CD14-positive monocyte (primary cell): ENCODE measurements at regions not wholly inside any gene's neighbourhood (a gene's known extent, or its start where the extent isn't known, plus 50 kb on each side); places are given as distances from the start of the nearest gene placed in this dataset.

Experiments used
- DNase-seq, 3 donors: peaks; one replicate each; pipeline ENCODE4 v3.0.0-alpha.2; 2011 to 2022
- H2AFZ ChIP-seq: 2 replicates; pipeline ENCODE4 v1.6.0; 2012; ENCODE audit warnings: mild to moderate bottlenecking, low read depth, low read length, inconsistent platforms; ENCODE audit not compliant: insufficient read depth, poor library complexity, severe bottlenecking
- H3K27ac ChIP-seq, 2 donors: 1 replicate in 1 of 2; 2 replicates in 1 of 2; pipeline ENCODE4 v1.5.1; 2012 to 2013; ENCODE audit warnings: low read length in 2 of 2, control low read depth in 1 of 2, inconsistent platforms in 1 of 2, low read depth in 1 of 2, mild to moderate bottlenecking in 1 of 2
- H3K27me3 ChIP-seq, 2 donors: one replicate each; pipeline versions ENCODE4 v1.6.0 to v1.6.1; 2011 to 2013; ENCODE audit warnings: low read length in 2 of 2; ENCODE audit not compliant: control insufficient read depth in 2 of 2, insufficient read depth in 2 of 2
- H3K36me3 ChIP-seq, 2 donors: replicated peaks in 1 of 2; 1 replicate in 1 of 2; 2 replicates in 1 of 2; pipeline versions ENCODE4 v1.5.1 to v1.6.1; 2012 to 2013; ENCODE audit warnings: low read length in 2 of 2, control low read depth in 1 of 2, inconsistent platforms in 1 of 2, mild to moderate bottlenecking in 1 of 2; ENCODE audit not compliant: insufficient read depth in 2 of 2, control insufficient read depth in 1 of 2
- H3K4me1 ChIP-seq, 2 donors: 1 replicate in 1 of 2; 2 replicates in 1 of 2; pipeline versions ENCODE4 v1.5.1 to v1.6.1; 2012 to 2013; ENCODE audit warnings: low read length in 2 of 2, control low read depth in 1 of 2, inconsistent platforms in 1 of 2, mild to moderate bottlenecking in 1 of 2, moderate library complexity in 1 of 2; ENCODE audit not compliant: insufficient read depth in 2 of 2, control insufficient read depth in 1 of 2
- H3K4me2 ChIP-seq: replicated peaks from 2 replicates; pipeline ENCODE3; 2012; ENCODE audit warnings: low read length, moderate library complexity, mild to moderate bottlenecking; ENCODE audit not compliant: poor library complexity, severe bottlenecking; ENCODE audit errors: extremely low read depth
- H3K4me3 ChIP-seq, 3 experiments: fragments of 200-600 bp in 1 of 3; sonication (generic) in 1 of 3; replicated peaks in 1 of 3; 1 replicate in 2 of 3; 2 replicates in 1 of 3; pipeline ENCODE4 v1.5.1; 2011 to 2013; ENCODE audit warnings: low read length in 3 of 3, mild to moderate bottlenecking in 3 of 3, control low read depth in 2 of 3, low read depth in 2 of 3, inconsistent platforms in 1 of 3, moderate library complexity in 1 of 3
- H3K79me2 ChIP-seq: 2 replicates; pipeline ENCODE4 v1.6.0; 2012; ENCODE audit warnings: mild to moderate bottlenecking, control low read depth, inconsistent platforms, low read length, moderate library complexity; ENCODE audit not compliant: insufficient read depth
- H3K9ac ChIP-seq: 2 replicates; pipeline ENCODE4 v1.6.0; 2017; ENCODE audit warnings: low read length, mild to moderate bottlenecking; ENCODE audit not compliant: insufficient read depth, poor library complexity, severe bottlenecking
- H3K9me3 ChIP-seq, 2 donors: replicated peaks in 1 of 2; 1 replicate in 1 of 2; 2 replicates in 1 of 2; pipeline versions ENCODE4 v1.5.1 to v1.6.1; 2012 to 2013; ENCODE audit warnings: low read length in 2 of 2, control low read depth in 1 of 2; ENCODE audit not compliant: control insufficient read depth in 1 of 2, insufficient read depth in 1 of 2
- H4K20me1 ChIP-seq: 2 replicates; pipeline ENCODE4 v1.6.0; 2012; ENCODE audit warnings: mild to moderate bottlenecking, low read length, control low read depth, moderate library complexity; ENCODE audit not compliant: insufficient read depth
- H3K27ac Mint-ChIP-seq, 7 donors: one replicate each; pipeline ENCODE4 v1.8.0; 2020; ENCODE audit warnings: mild to moderate bottlenecking in 7 of 7, mixed read lengths in 7 of 7, moderate library complexity in 6 of 7, inconsistent platforms in 2 of 7
- H3K27me3 Mint-ChIP-seq, 3 donors: one replicate each; pipeline ENCODE4 v1.8.0; 2021 to 2022; ENCODE audit warnings: low read depth in 3 of 3, mild to moderate bottlenecking in 3 of 3, mixed read lengths in 3 of 3, moderate library complexity in 3 of 3, inconsistent platforms in 1 of 3
- H3K36me3 Mint-ChIP-seq, 2 donors: one replicate each; pipeline ENCODE4 v1.8.0; 2020; ENCODE audit warnings: mixed read lengths in 2 of 2, inconsistent platforms in 1 of 2, mild to moderate bottlenecking in 1 of 2
- H3K4me1 Mint-ChIP-seq: one replicate; pipeline ENCODE4 v1.8.0; 2020; ENCODE audit warnings: mild to moderate bottlenecking, mixed read lengths
- H3K4me3 Mint-ChIP-seq, 2 donors: one replicate each; pipeline ENCODE4 v1.8.0; 2020; ENCODE audit warnings: mild to moderate bottlenecking in 2 of 2, mixed read lengths in 2 of 2, moderate library complexity in 1 of 2
- H3K9me3 Mint-ChIP-seq, 7 donors: one replicate each; pipeline ENCODE4 v1.8.0; 2020 to 2022; ENCODE audit warnings: mixed read lengths in 7 of 7, mild to moderate bottlenecking in 6 of 7, moderate library complexity in 6 of 7, inconsistent platforms in 2 of 7
- WGBS: methylation state at CpG from one replicate; pipeline ENCODE4 v1.1.5; 2013; ENCODE audit warnings: missing lambda C conversion rate; ENCODE audit not compliant: insufficient coverage; 5-methylcytosine and 5-hydroxymethylcytosine counted together
- intact Hi-C, 2 donors: fragments of 100-400 bp; cut with micrococcal nuclease; formaldehyde crosslinking; loops; one replicate each; pipeline versions ENCODE4 v1.15.0 to v1.15.1; 2023
- TF ChIP-seq, protein P1 (sequence below): fragments of 200-600 bp; IDR thresholded peaks from one replicate; pipeline ENCODE4 v1.8.0; 2022; ENCODE audit warnings: antibody characterized with exemption, mild to moderate bottlenecking

DNA sequence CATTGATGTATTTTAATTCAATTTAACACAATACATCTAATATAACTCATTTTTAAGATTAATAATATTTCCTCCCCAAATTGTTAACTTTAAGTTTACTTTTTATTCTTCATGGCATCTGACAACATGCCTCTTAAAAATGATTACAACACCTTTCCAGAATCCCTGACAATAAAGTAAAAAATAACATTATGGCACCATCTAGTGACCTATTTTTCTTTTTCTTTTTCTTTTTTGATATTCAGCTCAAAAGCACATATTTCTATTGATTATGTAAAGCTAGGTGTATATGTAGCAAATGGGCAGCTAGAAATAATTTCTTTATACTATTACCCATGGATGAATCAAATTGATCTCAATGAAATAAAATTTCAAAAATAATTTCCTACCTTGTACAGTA lies 834.3 kb upstream of the CDH8 start:
- Histone ChIP-seq H3K4me3 (no peak overlapping the region), H3K4me2 (no peak overlapping the region), H2AFZ (no peak overlapping the region), H3K36me3 (no peaks in the 10 kb centered on the region), H3K9me3 (no peaks in the 10 kb centered on the region), H3K27me3 (no peaks in the 10 kb centered on the region), H3K79me2 (no peaks in the 10 kb centered on the region), H3K9ac (no peak overlapping the region), H3K27ac (no peak overlapping the region), H4K20me1 (no peaks in the 10 kb centered on the region), H3K4me1 (no peaks in the 10 kb centered on the region)
- Mint-ChIP-seq H3K27ac (no peak overlapping the region), H3K36me3 (no peaks in the 10 kb centered on the region), H3K4me1 (no peaks in the 10 kb centered on the region), H3K27me3 (no peaks in the 10 kb centered on the region), H3K9me3 (no peaks in the 10 kb centered on the region), H3K4me3 (no peak overlapping the region)
- TF ChIP-seq, protein P1, sequence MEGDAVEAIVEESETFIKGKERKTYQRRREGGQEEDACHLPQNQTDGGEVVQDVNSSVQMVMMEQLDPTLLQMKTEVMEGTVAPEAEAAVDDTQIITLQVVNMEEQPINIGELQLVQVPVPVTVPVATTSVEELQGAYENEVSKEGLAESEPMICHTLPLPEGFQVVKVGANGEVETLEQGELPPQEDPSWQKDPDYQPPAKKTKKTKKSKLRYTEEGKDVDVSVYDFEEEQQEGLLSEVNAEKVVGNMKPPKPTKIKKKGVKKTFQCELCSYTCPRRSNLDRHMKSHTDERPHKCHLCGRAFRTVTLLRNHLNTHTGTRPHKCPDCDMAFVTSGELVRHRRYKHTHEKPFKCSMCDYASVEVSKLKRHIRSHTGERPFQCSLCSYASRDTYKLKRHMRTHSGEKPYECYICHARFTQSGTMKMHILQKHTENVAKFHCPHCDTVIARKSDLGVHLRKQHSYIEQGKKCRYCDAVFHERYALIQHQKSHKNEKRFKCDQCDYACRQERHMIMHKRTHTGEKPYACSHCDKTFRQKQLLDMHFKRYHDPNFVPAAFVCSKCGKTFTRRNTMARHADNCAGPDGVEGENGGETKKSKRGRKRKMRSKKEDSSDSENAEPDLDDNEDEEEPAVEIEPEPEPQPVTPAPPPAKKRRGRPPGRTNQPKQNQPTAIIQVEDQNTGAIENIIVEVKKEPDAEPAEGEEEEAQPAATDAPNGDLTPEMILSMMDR: no peak
- intact Hi-C loops: no loop called here
- DNase-seq: no peak

DNA sequence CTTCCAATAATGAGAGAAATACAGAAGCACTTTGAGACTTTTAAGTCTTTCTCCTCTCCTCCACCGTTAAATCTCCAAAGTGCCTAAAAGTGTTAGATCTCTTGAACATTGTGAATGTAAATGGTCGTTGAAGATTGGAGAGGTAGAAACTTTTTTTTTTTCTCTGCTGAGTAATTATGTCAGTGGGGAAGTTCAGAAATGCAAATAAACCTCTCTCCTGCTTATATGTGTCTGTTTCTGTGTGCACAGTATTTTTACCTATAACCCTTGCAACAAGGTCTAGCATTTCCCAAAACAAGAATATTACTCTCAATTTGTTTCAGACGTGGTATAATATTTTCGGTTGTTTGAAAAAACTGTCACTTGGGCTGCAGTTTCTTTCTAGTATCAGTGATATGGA lies 833.6 kb upstream of the CDH8 start:
- Histone ChIP-seq H3K27ac (no peak overlapping the region), H3K4me3 (no peak overlapping the region), H3K79me2 (no peaks in the 10 kb centered on the region), H4K20me1 (no peaks in the 10 kb centered on the region), H3K27me3 (no peaks in the 10 kb centered on the region), H3K9me3 (no peaks in the 10 kb centered on the region), H2AFZ (no peak overlapping the region), H3K36me3 (no peaks in the 10 kb centered on the region), H3K4me2 (no peak overlapping the region), H3K9ac (no peak overlapping the region), H3K4me1 (no peaks in the 10 kb centered on the region)
- intact Hi-C loops: no loop called here
- WGBS: no CpG with 5 or more reads among the region's 4 CpGs
- H3K4me1 Mint-ChIP-seq: no peaks in the 10 kb centered on the region
- no peak overlapping the region for H3K27ac Mint-ChIP-seq
- H3K27me3 Mint-ChIP-seq: no peaks in the 10 kb centered on the region
- H3K36me3 Mint-ChIP-seq: no peaks in the 10 kb centered on the region
- no peak overlapping the region for H3K4me3 Mint-ChIP-seq
- TF ChIP-seq, protein P1: no peak
- no peak for DNase-seq
- H3K9me3 Mint-ChIP-seq: no peaks in the 10 kb centered on the region
